Left lobe of liver (tissue), 2 donors: ENCODE measurements at regions not wholly inside any gene's neighbourhood (a gene's known extent, or its start where the extent isn't known, plus 50 kb on each side); places are given as distances from the start of the nearest gene placed in this dataset.
"Not testable (repeated sequence)": the region's sequence is repeated elsewhere in the genome, so short reads cannot be mapped to it uniquely, and the experiment has no call there.

Experiments
- ATAC-seq: fragments of 200-7000 bp; cut with Tn5 transposase; one replicate; pipeline ENCODE4 v1.9.1; 2020; ENCODE audit warnings: mild to moderate bottlenecking, moderate library complexity
- DNase-seq: peaks from one replicate; pipeline ENCODE4 v3.0.0-alpha.2; 2020; ENCODE audit warnings: low spot score
- donor health status: DM: no; HTN: no; CAD: no; lungs with moderate emphysema.
- donor health status: DM: no; HTN: yes; CAD: no.

- ATAC-seq = no peak
Measured at GRCh38 chrX:122626871-122627270, 557.2 kb upstream of the GRIA3 start.

GRCh38 chrX:122641136-122641535 lies 542.9 kb upstream of the GRIA3 start:
- ATAC-seq = no peak
- DNase-seq = no peak

More at GRCh38 chrX:122626871-122627270, 557.2 kb upstream of the GRIA3 start:
- no peak for DNase-seq

- ATAC-seq = peak; percentile 93
- no peak for DNase-seq
Measured at GRCh38 chrX:122641826-122642225, 542.3 kb upstream of the GRIA3 start.

- ATAC-seq, DNase-seq: not testable (repeated sequence)
Measured at GRCh38 chrX:122655256-122655655, 528.8 kb upstream of the GRIA3 start.

GRCh38 chrX:122666601-122667000 lies 517.5 kb upstream of the GRIA3 start:
- ATAC-seq (no peak), DNase-seq (no peak)

GRCh38 chrX:122667667-122668066 lies 516.4 kb upstream of the GRIA3 start:
- ATAC-seq = no peak
- DNase-seq = no peak

GRCh38 chrX:122703762-122704161 lies 480.3 kb upstream of the GRIA3 start:
- ATAC-seq (no peak), DNase-seq (no peak)

GRCh38 chrX:122739770-122740169 lies 444.3 kb upstream of the GRIA3 start:
- DNase-seq = no peak

GRCh38 chrX:122770581-122770980 lies 413.5 kb upstream of the GRIA3 start:
- no peak for DNase-seq
- ATAC-seq = no peak

More at GRCh38 chrX:122739770-122740169, 444.3 kb upstream of the GRIA3 start:
- peak; percentile 17 for ATAC-seq

- DNase-seq (no peak), ATAC-seq (no peak)
Measured at GRCh38 chrX:122771933-122772332, 412.1 kb upstream of the GRIA3 start.

- DNase-seq (no peak), ATAC-seq (no peak)
Measured at GRCh38 chrX:122777766-122778165, 406.3 kb upstream of the GRIA3 start.

- no peak for ATAC-seq
- DNase-seq = no peak
Measured at GRCh38 chrX:122783918-122784317, 400.2 kb upstream of the GRIA3 start.

GRCh38 chrX:122787231-122787630 lies 396.8 kb upstream of the GRIA3 start:
- no peak for DNase-seq

GRCh38 chrX:122788216-122788615 lies 395.9 kb upstream of the GRIA3 start:
- DNase-seq = no peak
- ATAC-seq = no peak

More at GRCh38 chrX:122787231-122787630, 396.8 kb upstream of the GRIA3 start:
- ATAC-seq = no peak

GRCh38 chrX:122790376-122791095 lies 393.5 kb upstream of the GRIA3 start:
- DNase-seq (no peak), ATAC-seq (no peak)

- no peak for DNase-seq
- ATAC-seq = no peak
Measured at GRCh38 chrX:122813876-122814275, 370.2 kb upstream of the GRIA3 start.

GRCh38 chrX:122816288-122816687 lies 367.8 kb upstream of the GRIA3 start:
- DNase-seq (no peak), ATAC-seq (no peak)

GRCh38 chrX:122817321-122817955 lies 366.6 kb upstream of the GRIA3 start:
- no peak for DNase-seq
- ATAC-seq = no peak

GRCh38 chrX:122818068-122818467 lies 366.0 kb upstream of the GRIA3 start:
- no peak for DNase-seq
- ATAC-seq = no peak

- ATAC-seq = no peak
- no peak for DNase-seq
Measured at GRCh38 chrX:122833230-122833629, 350.8 kb upstream of the GRIA3 start.

GRCh38 chrX:122835886-122836285 lies 348.2 kb upstream of the GRIA3 start:
- DNase-seq = no peak
- no peak for ATAC-seq

GRCh38 chrX:122850326-122850725 lies 333.8 kb upstream of the GRIA3 start:
- ATAC-seq (no peak), DNase-seq (no peak)

- no peak for ATAC-seq
- DNase-seq = no peak
Measured at GRCh38 chrX:122856205-122856604, 327.9 kb upstream of the GRIA3 start.
